ENCODE measurements at regions not wholly inside any gene's neighbourhood (a gene's known extent, or its start where the extent isn't known, plus 50 kb on each side); places are given as distances from the start of the nearest gene placed in this dataset.
"Not testable (repeated sequence)": the region's sequence is repeated elsewhere in the genome, so short reads cannot be mapped to it uniquely, and the experiment has no call there.

DNA sequence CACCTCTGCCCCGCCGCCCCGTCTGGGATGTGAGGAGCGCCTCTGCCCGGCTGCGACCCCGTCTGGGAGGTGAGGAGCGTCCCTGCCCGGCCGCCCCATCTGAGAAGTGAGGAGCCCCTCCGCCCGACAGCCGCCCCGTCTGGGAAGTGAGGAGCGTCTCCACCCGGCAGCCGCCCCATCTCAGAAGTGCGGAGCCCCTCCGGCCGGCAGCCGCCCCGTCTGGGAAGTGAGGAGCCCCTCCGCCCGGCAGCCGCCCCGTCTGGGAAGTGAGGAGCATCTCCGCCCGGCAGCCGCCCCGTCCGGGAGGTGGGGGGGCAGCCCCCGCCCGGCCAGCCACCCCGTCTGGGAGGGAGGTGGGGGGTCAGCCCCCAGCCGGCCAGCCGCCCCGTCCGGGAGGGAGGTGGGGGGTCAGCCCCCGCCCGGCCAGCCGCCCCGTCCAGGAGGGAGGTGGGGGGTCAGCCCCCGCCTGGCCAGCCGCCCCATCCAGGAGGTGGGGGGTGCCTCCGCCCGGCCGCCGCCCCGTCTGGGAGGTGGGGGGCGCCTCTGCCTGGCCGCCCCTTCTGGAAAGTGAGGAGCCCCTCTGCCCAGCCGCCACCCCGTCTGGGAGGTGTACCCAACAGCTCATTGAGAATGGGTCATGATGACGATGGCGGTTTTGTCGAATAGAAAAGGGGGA is 121.3 kb upstream of the DCAF12L1 start:
- H4K20me1 ChIP-seq (ENCODE audit: insufficient read depth, low read length); H3K4me2 ChIP-seq (ENCODE audit: low read depth, low read length); FAIRE-seq; BruUV-seq (replicated peaks); POLR2A ChIA-PET; H3K4me1 ChIP-seq (ENCODE audit: insufficient read depth, low read length); H3K4me3 ChIP-seq (replicated peaks in 1 of 3; ENCODE audit: insufficient read depth in 1 of 3, low read depth in 2 of 3, low read length in 3 of 3); H3K27me3 ChIP-seq (ENCODE audit: control insufficient read depth in 1 of 2, insufficient read depth in 2 of 2, low read length in 2 of 2); in situ Hi-C loops (cut with HindIII; ENCODE audit: extremely low pct_ligation_motif_present, low pct_unique_long_range_greater_than_20kb); CTCF ChIA-PET (ENCODE audit: low intra/inter-chr PET ratio, low total read pairs); H3K36me3 ChIP-seq (replicated peaks in 1 of 2; ENCODE audit: control insufficient read depth in 1 of 2, insufficient read depth in 2 of 2, low read length in 2 of 2); ATAC-seq; H2AFZ ChIP-seq (ENCODE audit: low read length); DNase-seq (ENCODE audit: low spot score); H3K79me2 ChIP-seq (ENCODE audit: insufficient read depth, low read length); H3K27ac ChIP-seq (ENCODE audit: extremely low read length, insufficient read depth, low read length); intact Hi-C loops (cut with micrococcal nuclease; ENCODE audit: unreplicated experiment); H3K9ac ChIP-seq (ENCODE audit: insufficient read depth, low read depth, low read length): not testable (repeated sequence)
- peaks cover 24% of the 10 kb centered on the region; the same call in 1 of the 2 replicates for H3K9me3 ChIP-seq (ENCODE audit: low read length)
- 66% methylated on average over 6 of the region's 56 CpGs for WGBS (ENCODE audit: low lambda C conversion rate)

DNA sequence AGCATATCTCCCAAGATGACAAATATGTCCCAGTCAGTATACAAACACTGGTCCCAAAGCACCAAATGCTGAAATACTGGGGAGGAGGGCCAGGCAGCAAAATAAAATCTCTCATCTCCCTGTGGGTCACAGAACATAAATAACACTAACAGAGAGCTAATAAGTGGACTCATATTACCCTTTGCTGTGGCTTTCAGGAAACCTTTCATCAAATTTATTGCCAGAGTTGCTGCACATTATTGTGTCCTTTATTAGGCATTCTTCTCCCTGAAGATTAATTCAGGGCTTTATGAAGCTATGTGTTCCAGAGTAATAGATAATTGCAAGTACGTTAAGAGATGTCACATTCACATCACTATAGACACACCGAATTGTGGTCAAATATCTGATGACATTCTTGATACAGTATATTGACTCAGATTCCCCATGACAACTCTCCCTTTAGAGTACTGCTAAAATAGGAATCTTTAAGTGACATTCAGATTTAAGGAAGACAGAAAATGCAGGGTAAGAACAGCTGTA is 124.1 kb upstream of the PRR32 start:
- ChIA-PET POLR2A (no interaction called here), CTCF (ENCODE audit: low intra/inter-chr PET ratio, low total read pairs) (no interaction called here)
- H4K20me1 ChIP-seq (ENCODE audit: insufficient read depth, low read length) = no peaks in the 10 kb centered on the region
- H3K79me2 ChIP-seq (ENCODE audit: insufficient read depth, low read length) = no peaks in the 10 kb centered on the region
- H3K4me1 ChIP-seq (ENCODE audit: insufficient read depth, low read length) = no peaks in the 10 kb centered on the region
- no peak overlapping the region for H3K4me3 ChIP-seq (replicated peaks in 1 of 3; ENCODE audit: insufficient read depth in 1 of 3, low read depth in 2 of 3, low read length in 3 of 3)
- H3K9ac ChIP-seq (ENCODE audit: insufficient read depth, low read depth, low read length) = no peak overlapping the region
- H3K9me3 ChIP-seq (ENCODE audit: low read length) = peaks cover 6% of the 10 kb centered on the region; the same call in 1 of the 2 replicates
- no peak overlapping the region for H3K4me2 ChIP-seq (ENCODE audit: low read depth, low read length)
- WGBS (ENCODE audit: low lambda C conversion rate) = 0% methylated on average over 2 of the region's 2 CpGs
- H3K27me3 ChIP-seq (ENCODE audit: control insufficient read depth in 1 of 2, insufficient read depth in 2 of 2, low read length in 2 of 2) = no peaks in the 10 kb centered on the region
- no peaks in the 10 kb centered on the region for H3K36me3 ChIP-seq (replicated peaks in 1 of 2; ENCODE audit: control insufficient read depth in 1 of 2, insufficient read depth in 2 of 2, low read length in 2 of 2)
- ATAC-seq = no peak
- FAIRE-seq = no peak
- intact Hi-C loops (cut with micrococcal nuclease; ENCODE audit: unreplicated experiment) = no loop called here
- DNase-seq (ENCODE audit: low spot score) = no peak
- BruUV-seq (replicated peaks) = no TSS peak
- H3K27ac ChIP-seq (ENCODE audit: extremely low read length, insufficient read depth, low read length) = no peak overlapping the region
- H2AFZ ChIP-seq (ENCODE audit: low read length) = no peak overlapping the region
- in situ Hi-C loops (cut with HindIII; ENCODE audit: extremely low pct_ligation_motif_present, low pct_unique_long_range_greater_than_20kb) = no loop called here
- TF ChIP-seq JDP2 (CRISPR knock-in tag; IDR thresholded peaks at IDR 0.05; ENCODE audit: borderline replicate concordance) (no peak), ZFP90 (CRISPR knock-in tag; IDR thresholded peaks at IDR 0.05; ENCODE audit: borderline replicate concordance) (no peak), ZNF292 (CRISPR knock-in tag; IDR thresholded peaks at IDR 0.05; ENCODE audit: borderline replicate concordance, low read depth) (no peak), ZNF615 (CRISPR knock-in tag; IDR thresholded peaks at IDR 0.05; ENCODE audit: borderline replicate concordance) (no peak), ZNF547 (CRISPR knock-in tag; IDR thresholded peaks at IDR 0.05) (no peak), ZNF263 (CRISPR knock-in tag; IDR thresholded peaks at IDR 0.05) (no peak), NFE2L2 (IDR thresholded peaks at IDR 0.05; ENCODE audit: low read length) (no peak)
- TF ChIP-seq, protein P1, sequence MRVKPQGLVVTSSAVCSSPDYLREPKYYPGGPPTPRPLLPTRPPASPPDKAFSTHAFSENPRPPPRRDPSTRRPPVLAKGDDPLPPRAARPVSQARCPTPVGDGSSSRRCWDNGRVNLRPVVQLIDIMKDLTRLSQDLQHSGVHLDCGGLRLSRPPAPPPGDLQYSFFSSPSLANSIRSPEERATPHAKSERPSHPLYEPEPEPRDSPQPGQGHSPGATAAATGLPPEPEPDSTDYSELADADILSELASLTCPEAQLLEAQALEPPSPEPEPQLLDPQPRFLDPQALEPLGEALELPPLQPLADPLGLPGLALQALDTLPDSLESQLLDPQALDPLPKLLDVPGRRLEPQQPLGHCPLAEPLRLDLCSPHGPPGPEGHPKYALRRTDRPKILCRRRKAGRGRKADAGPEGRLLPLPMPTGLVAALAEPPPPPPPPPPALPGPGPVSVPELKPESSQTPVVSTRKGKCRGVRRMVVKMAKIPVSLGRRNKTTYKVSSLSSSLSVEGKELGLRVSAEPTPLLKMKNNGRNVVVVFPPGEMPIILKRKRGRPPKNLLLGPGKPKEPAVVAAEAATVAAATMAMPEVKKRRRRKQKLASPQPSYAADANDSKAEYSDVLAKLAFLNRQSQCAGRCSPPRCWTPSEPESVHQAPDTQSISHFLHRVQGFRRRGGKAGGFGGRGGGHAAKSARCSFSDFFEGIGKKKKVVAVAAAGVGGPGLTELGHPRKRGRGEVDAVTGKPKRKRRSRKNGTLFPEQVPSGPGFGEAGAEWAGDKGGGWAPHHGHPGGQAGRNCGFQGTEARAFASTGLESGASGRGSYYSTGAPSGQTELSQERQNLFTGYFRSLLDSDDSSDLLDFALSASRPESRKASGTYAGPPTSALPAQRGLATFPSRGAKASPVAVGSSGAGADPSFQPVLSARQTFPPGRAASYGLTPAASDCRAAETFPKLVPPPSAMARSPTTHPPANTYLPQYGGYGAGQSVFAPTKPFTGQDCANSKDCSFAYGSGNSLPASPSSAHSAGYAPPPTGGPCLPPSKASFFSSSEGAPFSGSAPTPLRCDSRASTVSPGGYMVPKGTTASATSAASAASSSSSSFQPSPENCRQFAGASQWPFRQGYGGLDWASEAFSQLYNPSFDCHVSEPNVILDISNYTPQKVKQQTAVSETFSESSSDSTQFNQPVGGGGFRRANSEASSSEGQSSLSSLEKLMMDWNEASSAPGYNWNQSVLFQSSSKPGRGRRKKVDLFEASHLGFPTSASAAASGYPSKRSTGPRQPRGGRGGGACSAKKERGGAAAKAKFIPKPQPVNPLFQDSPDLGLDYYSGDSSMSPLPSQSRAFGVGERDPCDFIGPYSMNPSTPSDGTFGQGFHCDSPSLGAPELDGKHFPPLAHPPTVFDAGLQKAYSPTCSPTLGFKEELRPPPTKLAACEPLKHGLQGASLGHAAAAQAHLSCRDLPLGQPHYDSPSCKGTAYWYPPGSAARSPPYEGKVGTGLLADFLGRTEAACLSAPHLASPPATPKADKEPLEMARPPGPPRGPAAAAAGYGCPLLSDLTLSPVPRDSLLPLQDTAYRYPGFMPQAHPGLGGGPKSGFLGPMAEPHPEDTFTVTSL (CRISPR knock-in tag; IDR thresholded peaks at IDR 0.05; ENCODE audit: borderline replicate concordance) = no peak
- TF ChIP-seq, protein P2, sequence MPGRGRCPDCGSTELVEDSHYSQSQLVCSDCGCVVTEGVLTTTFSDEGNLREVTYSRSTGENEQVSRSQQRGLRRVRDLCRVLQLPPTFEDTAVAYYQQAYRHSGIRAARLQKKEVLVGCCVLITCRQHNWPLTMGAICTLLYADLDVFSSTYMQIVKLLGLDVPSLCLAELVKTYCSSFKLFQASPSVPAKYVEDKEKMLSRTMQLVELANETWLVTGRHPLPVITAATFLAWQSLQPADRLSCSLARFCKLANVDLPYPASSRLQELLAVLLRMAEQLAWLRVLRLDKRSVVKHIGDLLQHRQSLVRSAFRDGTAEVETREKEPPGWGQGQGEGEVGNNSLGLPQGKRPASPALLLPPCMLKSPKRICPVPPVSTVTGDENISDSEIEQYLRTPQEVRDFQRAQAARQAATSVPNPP (CRISPR knock-in tag; IDR thresholded peaks at IDR 0.05) = no peak

All from HepG2 (cell line).